Ovary (tissue), 3 donors: ENCODE measurements at regions not wholly inside any gene's neighbourhood (a gene's known extent, or its start where the extent isn't known, plus 50 kb on each side); places are given as distances from the start of the nearest gene placed in this dataset.

Experiments
- CTCF ChIP-seq, 3 donors: fragments of 450-650 bp in 2 of 3; fragments of 200-600 bp in 1 of 3; IDR thresholded peaks; one replicate each; pipeline versions ENCODE4 v1.5.1 to v1.8.0; 2016 to 2022; ENCODE audit warnings: antibody characterized with exemption in 3 of 3, mild to moderate bottlenecking in 1 of 3
- EP300 ChIP-seq: sonication (generic); formaldehyde crosslinking; IDR thresholded peaks from one replicate; pipeline ENCODE4 v1.6.1; 2017; ENCODE audit warnings: antibody characterized with exemption
- POLR2A ChIP-seq: fragments of 450-650 bp; IDR thresholded peaks from one replicate; pipeline ENCODE4 v1.6.1; 2017; ENCODE audit warnings: antibody characterized with exemption, mild to moderate bottlenecking, moderate library complexity
- donor health status: DM: no; HTN: no; CAD: no.

GRCh38 chr2:67216881-67217280 lies 180.3 kb upstream of the ETAA1 start:
- no peak for TF ChIP-seq CTCF (IDR thresholded peaks at IDR 0.05)
- TF ChIP-seq POLR2A = no peak
- TF ChIP-seq EP300 = no peak
